SK-N-SH (cell line): ENCODE measurements at regions not wholly inside any gene's neighbourhood (a gene's known extent, or its start where the extent isn't known, plus 50 kb on each side); places are given as distances from the start of the nearest gene placed in this dataset.

Source experiments
- CTCF ChIA-PET: fragments of 300-600, 350-600 bp; formaldehyde crosslinking; extraction: SDS; loops from one replicate; lab custom pipeline; 2021; lab: Yijun Ruan, JAX
- POLR2A ChIA-PET: fragments of 350-600 bp; sonication (Branson Sonifier 250); formaldehyde crosslinking; extraction: SDS; loops from one replicate; lab custom pipeline; 2020; ENCODE audit warnings: antibody characterized with exemption, inconsistent platforms; lab: Yijun Ruan, JAX
- DNase-seq: peaks from one replicate; pipeline ENCODE4 v3.0.0; 2012
- H2AFZ ChIP-seq: fragments of 200-600 bp; sonication (generic); 2 replicates; pipeline ENCODE4 v1.8.1; 2016; ENCODE audit warnings: antibody characterized with exemption, mild to moderate bottlenecking, low read depth
- H3F3A ChIP-seq: fragments of 200-600 bp; sonication (generic); replicated peaks from 2 replicates; pipeline ENCODE3; 2016; ENCODE audit warnings: antibody characterized with exemption, mild to moderate bottlenecking; ENCODE audit not compliant: insufficient read depth
- H3K27ac ChIP-seq, 2 experiments: fragments of 200-500 bp in 1 of 2; fragments of 200-600 bp in 1 of 2; sonication (Bioruptor generic) in 1 of 2; sonication (generic), shearing (Covaris generic) in 1 of 2; 2 replicates each; pipeline versions ENCODE4 v1.5.1 to v1.6.1; 2014 to 2016; ENCODE audit warnings: low read depth in 2 of 2, inconsistent platforms in 1 of 2, low read length in 1 of 2, mild to moderate bottlenecking in 1 of 2, mixed read lengths in 1 of 2
- H3K27me3 ChIP-seq: fragments of 200-600 bp; sonication (generic), shearing (Covaris generic); 2 replicates; pipeline ENCODE4 v1.6.1; 2016; ENCODE audit warnings: mixed run types; ENCODE audit not compliant: insufficient read depth
- H3K36me3 ChIP-seq, 2 experiments: fragments of 200-500 bp in 1 of 2; fragments of 200-600 bp in 1 of 2; sonication (Bioruptor generic) in 1 of 2; sonication (generic) in 1 of 2; replicated peaks in 1 of 2; 2 replicates each; pipeline versions ENCODE3 to v1.5.1; 2014 to 2016; ENCODE audit warnings: low read length in 1 of 2, mild to moderate bottlenecking in 1 of 2; ENCODE audit not compliant: insufficient read depth in 2 of 2, control insufficient read depth in 1 of 2
- H3K4me1 ChIP-seq, 2 experiments: fragments of 200-500 bp in 1 of 2; fragments of 200-600 bp in 1 of 2; sonication (Bioruptor generic) in 1 of 2; sonication (generic), shearing (Covaris generic) in 1 of 2; 2 replicates each; pipeline versions ENCODE4 v1.5.1 to v1.6.1; 2014 to 2016; ENCODE audit warnings: low read depth in 1 of 2, low read length in 1 of 2, mixed run types in 1 of 2; ENCODE audit not compliant: insufficient read depth in 2 of 2, control insufficient read depth in 1 of 2
- H3K4me2 ChIP-seq: fragments of 200-600 bp; sonication (generic), shearing (Covaris generic); 2 replicates; pipeline ENCODE4 v1.6.1; 2017; ENCODE audit warnings: mixed run types
- H3K4me3 ChIP-seq, 2 experiments: fragments of 200-500 bp in 1 of 2; fragments of 200-600 bp in 1 of 2; sonication (Bioruptor generic) in 1 of 2; sonication (generic), shearing (Covaris generic) in 1 of 2; 2 replicates each; pipeline versions ENCODE4 v1.5.1 to v1.8.1; 2014 to 2016; ENCODE audit warnings: low read depth in 2 of 2, inconsistent platforms in 1 of 2, low read length in 1 of 2, mild to moderate bottlenecking in 1 of 2, mixed read lengths in 1 of 2, moderate library complexity in 1 of 2
- H3K79me2 ChIP-seq: fragments of 200-600 bp; sonication (generic); 2 replicates; pipeline ENCODE4 v1.8.1; 2017; ENCODE audit warnings: mild to moderate bottlenecking; ENCODE audit not compliant: insufficient read depth
- H3K9ac ChIP-seq: fragments of 200-600 bp; sonication (generic); 2 replicates; pipeline ENCODE4 v1.6.1; 2017; ENCODE audit warnings: mixed run types
- H3K9me2 ChIP-seq: fragments of 200-600 bp; sonication (generic); 2 replicates; pipeline ENCODE4 v1.6.1; 2017; ENCODE audit warnings: mixed run types
- H3K9me3 ChIP-seq: fragments of 200-600 bp; sonication (generic); 2 replicates; pipeline ENCODE4 v1.6.1; 2017; ENCODE audit warnings: mixed run types, mild to moderate bottlenecking, moderate library complexity
- H4K20me1 ChIP-seq: fragments of 200-600 bp; sonication (generic); 2 replicates; pipeline ENCODE4 v1.6.1; 2017; ENCODE audit warnings: mild to moderate bottlenecking, mixed run types; ENCODE audit not compliant: insufficient read depth
- CHD2 ChIP-seq: fragments of 150-350 bp; IDR thresholded peaks from 2 replicates; pipeline ENCODE4 v1.6.1; 2018; ENCODE audit warnings: low read length; ENCODE audit not compliant: partially characterized antibody
- EP300 ChIP-seq, 2 experiments: IDR thresholded peaks; 2 replicates each; pipeline versions ENCODE4 v1.4.0 to v1.6.1; 2012; ENCODE audit warnings: borderline replicate concordance in 1 of 2, low read depth in 1 of 2, low read length in 1 of 2
- EZH2phosphoT487 ChIP-seq: fragments of 200-600 bp; sonication (generic); IDR thresholded peaks from 2 replicates; pipeline ENCODE4 v1.6.1; 2017; ENCODE audit warnings: low read depth, mixed run types, mild to moderate bottlenecking, antibody characterized with exemption, moderate library complexity, borderline replicate concordance
- FOSL2 ChIP-seq: IDR thresholded peaks from 2 replicates; pipeline ENCODE4 v1.4.0; 2012; ENCODE audit warnings: low read depth, mild to moderate bottlenecking, moderate library complexity, borderline replicate concordance
- FOXJ3 ChIP-seq: sonication (generic); formaldehyde crosslinking; IDR thresholded peaks from 2 replicates; pipeline ENCODE4 v1.5.1; 2020; ENCODE audit warnings: mild to moderate bottlenecking, missing genetic modification reagents
- FOXM1 ChIP-seq: IDR thresholded peaks from 2 replicates; pipeline ENCODE4 v1.4.0; 2012; ENCODE audit warnings: low read depth, mild to moderate bottlenecking
- GABPA ChIP-seq: IDR thresholded peaks from 2 replicates; pipeline ENCODE4 v1.4.0; 2012; ENCODE audit warnings: low read depth, mild to moderate bottlenecking
- GATA2 ChIP-seq: sonication (generic); formaldehyde crosslinking; IDR thresholded peaks from 2 replicates; pipeline ENCODE4 v1.5.0; 2020; ENCODE audit warnings: mild to moderate bottlenecking, missing genetic modification reagents
- MAX ChIP-seq: IDR thresholded peaks from 2 replicates; pipeline ENCODE4 v1.4.0; 2012; ENCODE audit warnings: low read depth
- MEF2A ChIP-seq: IDR thresholded peaks from 2 replicates; pipeline ENCODE4 v1.4.0; 2012; ENCODE audit warnings: low read depth, borderline replicate concordance
- MXI1 ChIP-seq: IDR thresholded peaks from 2 replicates; pipeline ENCODE4 v1.6.1; 2012; ENCODE audit warnings: mild to moderate bottlenecking, low read depth, low read length, improper control_type of control experiment
- NFIC ChIP-seq: IDR thresholded peaks from 2 replicates; pipeline ENCODE4 v1.4.0; 2012; ENCODE audit warnings: borderline replicate concordance
- NRF1 ChIP-seq: IDR thresholded peaks from 2 replicates; pipeline ENCODE4 v1.6.1; 2012; ENCODE audit warnings: low read depth, mild to moderate bottlenecking, low read length
- PBX3 ChIP-seq: IDR thresholded peaks from 2 replicates; pipeline ENCODE4; 2012
- POLR2AphosphoS5 ChIP-seq: IDR thresholded peaks from 2 replicates; pipeline ENCODE4 v1.6.1; 2012; ENCODE audit warnings: low read depth, low read length
- SMC3 ChIP-seq: IDR thresholded peaks from 2 replicates; pipeline ENCODE4 v1.6.1; 2012; ENCODE audit warnings: low read depth, low read length, improper control_type of control experiment
- TAF1 ChIP-seq: IDR thresholded peaks from 2 replicates; pipeline ENCODE4 v1.6.1; 2012; ENCODE audit warnings: low read depth, mild to moderate bottlenecking, low read length, moderate library complexity, borderline replicate concordance
- TCF12 ChIP-seq: IDR thresholded peaks from 2 replicates; pipeline ENCODE4 v1.4.0; 2012
- TEAD4 ChIP-seq: IDR thresholded peaks from 2 replicates; pipeline ENCODE4 v1.4.0; 2012; ENCODE audit warnings: mild to moderate bottlenecking, borderline replicate concordance; ENCODE audit not compliant: insufficient read depth
- ZBTB33 ChIP-seq: IDR thresholded peaks from 2 replicates; pipeline ENCODE4 v1.4.0; 2012; ENCODE audit warnings: low read depth, borderline replicate concordance
- WGBS: methylation state at CpG from one replicate; pipeline ENCODE4 v1.1.6; 2017; ENCODE audit warnings: low lambda C conversion rate; 5-methylcytosine and 5-hydroxymethylcytosine counted together

- CTCF ChIA-PET = interaction anchor here (1.2 kb wide), 1 partner anchor 909 kb away, joined by 3 read pairs; no protein-coding TSS in a partner anchor
- TF ChIP-seq EP300 (IDR thresholded peaks at IDR 0.05; ENCODE audit: borderline replicate concordance in 1 of 2, low read depth in 1 of 2, low read length in 1 of 2) = no peak
- no peak for TF ChIP-seq NRF1
- TF ChIP-seq FOSL2 = no peak
- TF ChIP-seq MXI1 = no peak
- no peak for TF ChIP-seq MAX
- TF ChIP-seq TAF1 = no peak
- TF ChIP-seq MEF2A = no peak
- TF ChIP-seq EZH2phosphoT487 = no peak
- no peak for TF ChIP-seq FOXJ3 (CRISPR knock-in tag)
- TF ChIP-seq FOXM1 = no peak
- TF ChIP-seq SMC3 = no peak
- no peak for TF ChIP-seq PBX3
- no peak for TF ChIP-seq POLR2AphosphoS5
- TF ChIP-seq GABPA = no peak
- no peak for TF ChIP-seq NFIC
- TF ChIP-seq ZBTB33 = no peak
- no peak for DNase-seq
- no peak overlapping the region for H3K27ac ChIP-seq
- 52% methylated on average over 3 of the region's 3 CpGs for WGBS
- POLR2A ChIA-PET = no interaction called here
- no peaks in the 10 kb centered on the region for H3F3A ChIP-seq
- H3K27me3 ChIP-seq = no peaks in the 10 kb centered on the region
- H4K20me1 ChIP-seq = no peaks in the 10 kb centered on the region
- H3K9me2 ChIP-seq = no peaks in the 10 kb centered on the region
- no peak overlapping the region for H3K4me3 ChIP-seq
- H3K79me2 ChIP-seq = no peaks in the 10 kb centered on the region
- H3K36me3 ChIP-seq = no peaks in the 10 kb centered on the region
- H2AFZ ChIP-seq = peak overlapping the region; percentile 18; the same call in 1 of the 2 replicates
- H3K4me1 ChIP-seq = no peaks in the 10 kb centered on the region
- no peak overlapping the region for H3K9ac ChIP-seq
- no peak overlapping the region for H3K4me2 ChIP-seq
- no peaks in the 10 kb centered on the region for H3K9me3 ChIP-seq
These were observed 214.3 kb downstream of the OGFRL1 start for GRCh38 chr6:71502956-71503355.

GRCh38 chr6:71507183-71507582 is 218.6 kb downstream of the OGFRL1 start:
- no peak overlapping the region for H3K9ac ChIP-seq
- ChIA-PET CTCF (interaction anchor here (0.8 to 1.6 kb wide), 2 partner anchors 27 to 1354 kb away, joined by 3 read pairs; no protein-coding TSS in a partner anchor), POLR2A (no interaction called here)
- H3K27me3 ChIP-seq = no peaks in the 10 kb centered on the region
- H3K4me2 ChIP-seq = no peak overlapping the region
- DNase-seq = no peak
- H3K4me1 ChIP-seq = no peaks in the 10 kb centered on the region
- no peaks in the 10 kb centered on the region for H3F3A ChIP-seq
- WGBS = 73% methylated on average over 5 of the region's 5 CpGs
- H2AFZ ChIP-seq = no peak overlapping the region
- H3K9me3 ChIP-seq = no peaks in the 10 kb centered on the region
- H4K20me1 ChIP-seq = no peaks in the 10 kb centered on the region
- H3K4me3 ChIP-seq = no peak overlapping the region
- no peaks in the 10 kb centered on the region for H3K79me2 ChIP-seq
- H3K9me2 ChIP-seq = no peaks in the 10 kb centered on the region
- no peaks in the 10 kb centered on the region for H3K36me3 ChIP-seq
- no peak overlapping the region for H3K27ac ChIP-seq
- TF ChIP-seq TEAD4 (no peak), PBX3 (no peak), CHD2 (no peak), POLR2AphosphoS5 (no peak), MAX (no peak), TCF12 (no peak), GATA2 (CRISPR knock-in tag) (no peak), MXI1 (no peak), GABPA (no peak), SMC3 (no peak), TAF1 (no peak), ZBTB33 (no peak)
